GM12891 (cell line): ENCODE measurements at regions not wholly inside any gene's neighbourhood (a gene's known extent, or its start where the extent isn't known, plus 50 kb on each side); places are given as distances from the start of the nearest gene placed in this dataset.

ENCODE experiments used
- PAX5 ChIP-seq: IDR thresholded peaks from 2 replicates; pipeline ENCODE4 v1.6.1; 2011; ENCODE audit warnings: low read length, moderate library complexity, mild to moderate bottlenecking; ENCODE audit not compliant: insufficient read depth, severe bottlenecking
- POLR2A ChIP-seq: IDR thresholded peaks from 2 replicates; pipeline ENCODE4 v1.6.1; 2011; ENCODE audit warnings: low read depth, low read length, control low read depth
- POLR2AphosphoS5 ChIP-seq: IDR thresholded peaks from 2 replicates; pipeline ENCODE4 v1.6.1; 2011; ENCODE audit warnings: low read depth, low read length, control low read depth
- TAF1 ChIP-seq: IDR thresholded peaks from 2 replicates; pipeline ENCODE4 v1.6.1; 2011; ENCODE audit warnings: low read depth, low read length, control low read depth

DNA sequence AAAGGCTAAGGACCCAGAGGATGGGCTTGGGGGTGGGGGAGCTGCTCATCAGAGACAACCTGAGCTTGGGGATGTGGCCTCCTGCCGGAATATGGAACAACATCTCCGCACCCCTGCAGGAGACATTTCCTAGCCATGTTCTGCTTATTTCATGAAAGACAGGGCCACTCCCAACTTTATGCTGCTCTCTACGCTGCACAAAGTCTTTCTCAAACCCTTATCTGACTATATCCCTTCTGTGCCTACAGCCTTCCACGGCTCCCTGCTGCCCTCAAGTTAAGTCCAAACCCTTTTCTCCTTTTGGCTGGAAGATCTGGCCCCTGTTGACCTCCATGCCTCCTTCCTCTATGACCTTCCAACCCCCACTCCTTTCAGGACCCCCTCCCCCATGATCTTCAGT is 562.0 kb downstream of the MN1 start:
- TF ChIP-seq POLR2A: no peak
- TF ChIP-seq POLR2AphosphoS5: no peak
- no peak for TF ChIP-seq TAF1
- TF ChIP-seq PAX5: no peak
